ENCODE measurements at regions not wholly inside any gene's neighbourhood (a gene's known extent, or its start where the extent isn't known, plus 50 kb on each side); places are given as distances from the start of the nearest gene placed in this dataset.

- TF ChIP-seq POLR2A (IDR thresholded peaks at IDR 0.05; ENCODE audit: low read depth, low read length) (no peak), SPI1 (IDR thresholded peaks at IDR 0.05; ENCODE audit: low read depth, low read length) (no peak), POLR2AphosphoS5 (IDR thresholded peaks at IDR 0.05; ENCODE audit: low read depth, low read length) (no peak)
Measured at GRCh38 chr10:113485736-113486135, 67.1 kb upstream of the HABP2 start.

Data from GM12891 (cell line).